ENCODE measurements at regions not wholly inside any gene's neighbourhood (a gene's known extent, or its start where the extent isn't known, plus 50 kb on each side); places are given as distances from the start of the nearest gene placed in this dataset.

DNA sequence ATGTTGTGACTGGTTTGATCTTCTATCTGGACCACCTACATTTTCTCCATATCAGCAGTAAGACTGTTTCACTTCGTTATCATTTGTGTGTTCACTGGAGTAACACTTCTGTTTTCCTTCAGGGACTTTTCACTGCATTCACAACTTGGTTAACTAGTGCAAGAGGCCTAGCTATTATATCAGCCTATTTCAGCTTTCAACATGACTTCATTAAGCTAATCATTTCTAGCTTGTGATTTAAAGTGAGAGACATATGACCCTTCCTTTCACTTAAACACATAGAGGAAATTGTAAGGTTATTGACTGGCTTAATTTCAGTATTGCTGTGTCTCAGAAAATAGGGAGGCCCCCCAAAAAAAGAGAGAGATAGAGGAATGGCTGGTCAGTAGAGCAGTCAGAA lies 622.8 kb upstream of the NRSN1 start:
- Histone ChIP-seq H2BK5ac (ENCODE audit: insufficient read length, low read length) (no peak overlapping the region), H3K79me2 (ENCODE audit: insufficient read depth, low read length) (no peaks in the 10 kb centered on the region), H3K9ac (ENCODE audit: extremely low read depth, insufficient read length, low read length) (no peak overlapping the region), H3K23ac (ENCODE audit: insufficient read length, low read depth, low read length) (no peak overlapping the region), H2BK12ac (ENCODE audit: insufficient read length, low read depth, low read length) (no peak overlapping the region), H2BK20ac (ENCODE audit: low read depth, low read length, poor library complexity, severe bottlenecking) (no peak overlapping the region), H3K4me1 (ENCODE audit: insufficient read depth, low read length) (no peaks in the 10 kb centered on the region), H4K5ac (ENCODE audit: insufficient read length, low read depth, low read length) (no peak overlapping the region), H3K4me2 (ENCODE audit: insufficient read depth, insufficient read length, low read length) (no peak overlapping the region), H4K20me1 (ENCODE audit: control insufficient read depth, insufficient read depth, insufficient read length) (no peaks in the 10 kb centered on the region), H3K23me2 (ENCODE audit: insufficient read length, low read depth, low read length, poor library complexity, severe bottlenecking) (no peaks in the 10 kb centered on the region), H4K8ac (replicated peaks; ENCODE audit: insufficient read length, low read depth, low read length) (no peak overlapping the region), H3K56ac (ENCODE audit: insufficient read length, low read depth, low read length) (no peak overlapping the region), H3K79me1 (ENCODE audit: insufficient read depth, low read depth, low read length, poor library complexity, severe bottlenecking) (no peaks in the 10 kb centered on the region), H2AFZ (ENCODE audit: low read length) (no peak overlapping the region), H2BK120ac (ENCODE audit: low read depth, low read length, poor library complexity, severe bottlenecking) (no peak overlapping the region), H3K27ac (ENCODE audit: insufficient read length, low read depth, low read length) (no peak overlapping the region), H2AK5ac (ENCODE audit: insufficient read length, low read length) (no peak overlapping the region), H4K91ac (ENCODE audit: insufficient read length, low read depth, low read length) (no peak overlapping the region), H2BK15ac (ENCODE audit: low read depth, low read length) (no peak overlapping the region), H3T11ph (ENCODE audit: low read length) (no peak overlapping the region), H3K14ac (ENCODE audit: insufficient read depth, low read length) (no peak overlapping the region), H3K27me3 (ENCODE audit: insufficient read depth, low read length) (no peaks in the 10 kb centered on the region), H3K9me3 (ENCODE audit: control insufficient read depth, low read depth, low read length) (no peaks in the 10 kb centered on the region), H3K18ac (ENCODE audit: insufficient read length, low read depth, low read length) (no peak overlapping the region), H3K4ac (ENCODE audit: low read depth, low read length) (no peak overlapping the region)
- no peaks in the 10 kb centered on the region; a peak in 1 of 5 replicates for H3K9me3 Mint-ChIP-seq
- H3K4me3 Mint-ChIP-seq, result no peak overlapping the region
- H3K27ac Mint-ChIP-seq, result no peak overlapping the region
- no CpG with 5 or more reads among the region's 1 CpG for WGBS (ENCODE audit: extremely low coverage, insufficient read length, low lambda C conversion rate)
- H3K27me3 Mint-ChIP-seq (ENCODE audit: low read depth), result no peaks in the 10 kb centered on the region; the same call in 1 of the 2 replicates
- H3K4me1 Mint-ChIP-seq, result no peaks in the 10 kb centered on the region
- no peaks in the 10 kb centered on the region for H3K36me3 Mint-ChIP-seq (ENCODE audit: insufficient read depth in 1 of 3, low read depth in 3 of 3)
- no peak for DNase-seq
- TF ChIP-seq, protein P1, sequence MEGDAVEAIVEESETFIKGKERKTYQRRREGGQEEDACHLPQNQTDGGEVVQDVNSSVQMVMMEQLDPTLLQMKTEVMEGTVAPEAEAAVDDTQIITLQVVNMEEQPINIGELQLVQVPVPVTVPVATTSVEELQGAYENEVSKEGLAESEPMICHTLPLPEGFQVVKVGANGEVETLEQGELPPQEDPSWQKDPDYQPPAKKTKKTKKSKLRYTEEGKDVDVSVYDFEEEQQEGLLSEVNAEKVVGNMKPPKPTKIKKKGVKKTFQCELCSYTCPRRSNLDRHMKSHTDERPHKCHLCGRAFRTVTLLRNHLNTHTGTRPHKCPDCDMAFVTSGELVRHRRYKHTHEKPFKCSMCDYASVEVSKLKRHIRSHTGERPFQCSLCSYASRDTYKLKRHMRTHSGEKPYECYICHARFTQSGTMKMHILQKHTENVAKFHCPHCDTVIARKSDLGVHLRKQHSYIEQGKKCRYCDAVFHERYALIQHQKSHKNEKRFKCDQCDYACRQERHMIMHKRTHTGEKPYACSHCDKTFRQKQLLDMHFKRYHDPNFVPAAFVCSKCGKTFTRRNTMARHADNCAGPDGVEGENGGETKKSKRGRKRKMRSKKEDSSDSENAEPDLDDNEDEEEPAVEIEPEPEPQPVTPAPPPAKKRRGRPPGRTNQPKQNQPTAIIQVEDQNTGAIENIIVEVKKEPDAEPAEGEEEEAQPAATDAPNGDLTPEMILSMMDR (conservative IDR thresholded peaks at IDR 0.05), result no peak
